GM23338 (cell line): ENCODE measurements at regions not wholly inside any gene's neighbourhood (a gene's known extent, or its start where the extent isn't known, plus 50 kb on each side); places are given as distances from the start of the nearest gene placed in this dataset.

ENCODE experiments used
- CREB1 ChIP-seq: fragments of 250-450 bp; sonication (Bioruptor Pico); IDR thresholded peaks from 2 replicates; pipeline ENCODE4 v1.5.0; 2020; ENCODE audit warnings: low read depth, mild to moderate bottlenecking, moderate library complexity
- CTCF ChIP-seq, 2 experiments: fragments of 200-600 bp in 1 of 2; sonication (generic) in 1 of 2; conservative IDR thresholded peaks; 2 replicates each; pipeline versions ENCODE4 v1.5.1 to v1.6.1; 2016 to 2017; ENCODE audit warnings: antibody characterized with exemption in 2 of 2, low read depth in 2 of 2, mild to moderate bottlenecking in 2 of 2, moderate library complexity in 1 of 2
- EZH2 ChIP-seq: fragments of 200-600 bp; sonication (generic); IDR thresholded peaks from one replicate; pipeline ENCODE4 v1.8.0; 2017; ENCODE audit warnings: antibody characterized with exemption, mild to moderate bottlenecking, low read depth; ENCODE audit not compliant: unreplicated experiment
- POLR2AphosphoS5 ChIP-seq: IDR thresholded peaks from 2 replicates; pipeline ENCODE4 v1.6.1; 2016; ENCODE audit warnings: antibody characterized with exemption, low read depth
- REST ChIP-seq: IDR thresholded peaks from one replicate; pipeline ENCODE4 v1.6.1; 2018; ENCODE audit warnings: antibody characterized with exemption; ENCODE audit not compliant: unreplicated experiment
- STAT1 ChIP-seq: IDR thresholded peaks from one replicate; pipeline ENCODE4 v1.6.1; 2016; ENCODE audit warnings: antibody characterized with exemption; ENCODE audit not compliant: unreplicated experiment
- ZNF331 ChIP-seq: fragments of 250-450 bp; sonication (Bioruptor Pico); IDR thresholded peaks from 2 replicates; pipeline ENCODE4 v1.5.0; 2020; ENCODE audit warnings: low read depth, mild to moderate bottlenecking, moderate library complexity

- TF ChIP-seq CTCF (conservative IDR thresholded peaks at IDR 0.05; ENCODE audit: low read depth in 2 of 2) (no peak), ZNF331 (CRISPR knock-in tag) (no peak), EZH2 (no peak), STAT1 (no peak), CREB1 (CRISPR knock-in tag) (no peak), REST (no peak), POLR2AphosphoS5 (no peak)
Measured at GRCh38 chr11:57126766-57127400, 54.9 kb upstream of the LRRC55 start.
